ENCODE measurements at regions not wholly inside any gene's neighbourhood (a gene's known extent, or its start where the extent isn't known, plus 50 kb on each side); places are given as distances from the start of the nearest gene placed in this dataset.

DNA sequence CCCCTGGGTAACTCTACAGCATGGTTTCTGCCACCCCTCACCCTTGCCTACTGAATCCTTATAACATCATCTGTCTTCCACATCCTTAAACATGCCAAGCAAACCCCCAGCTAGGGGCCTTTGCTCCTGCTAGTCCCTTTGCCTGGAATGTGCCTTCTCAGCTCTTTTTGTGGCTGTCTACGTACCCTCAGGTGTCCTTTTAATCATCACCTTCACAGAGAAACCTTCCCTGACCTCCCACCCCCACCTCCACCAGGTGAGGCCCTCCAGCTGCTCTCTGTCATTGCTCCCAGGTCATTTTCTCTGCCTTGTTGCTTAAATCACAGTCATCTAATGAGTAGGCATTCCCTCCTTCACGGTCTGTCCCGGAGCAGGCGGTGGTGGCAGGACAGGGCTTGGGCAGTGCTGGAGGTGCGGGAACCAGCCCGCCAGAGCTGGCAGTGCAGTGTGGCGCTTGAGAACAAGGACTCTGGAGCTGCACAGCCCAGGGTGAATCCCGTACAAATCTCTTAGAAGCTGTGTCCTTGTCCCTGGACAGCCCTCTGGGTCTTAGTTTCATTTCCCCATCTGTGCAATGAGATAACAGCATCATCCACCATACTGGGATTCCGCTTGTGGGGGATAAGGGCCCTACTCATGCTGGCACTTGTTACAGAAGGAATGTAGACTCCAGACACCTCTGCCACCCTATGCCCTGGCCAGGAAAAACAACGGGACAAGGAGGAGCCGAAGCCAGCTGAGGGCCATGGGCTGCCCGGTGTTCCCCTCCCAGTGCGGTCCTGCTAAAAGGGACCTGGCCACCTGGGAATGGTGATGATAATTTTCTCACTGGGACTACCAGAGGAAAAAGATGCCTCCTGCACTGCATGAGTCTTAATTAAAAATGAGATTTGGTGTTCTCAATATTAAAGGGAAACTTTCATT lies 52.1 kb upstream of the IQSEC1 start:
- no peaks in the 10 kb centered on the region for H3K27me3 ChIP-seq (ENCODE audit: control insufficient read depth, insufficient read depth, low read length)
- no peak overlapping the region for H3K4me3 ChIP-seq (ENCODE audit: low read depth, low read length)
- H3K9ac ChIP-seq (ENCODE audit: low read depth, low read length), result no peak overlapping the region
- H3K4me1 ChIP-seq (ENCODE audit: control insufficient read depth, insufficient read depth, low read length), result no peaks in the 10 kb centered on the region
- no peaks in the 10 kb centered on the region for H3K36me3 ChIP-seq (ENCODE audit: control insufficient read depth, insufficient read depth, low read length)
- no peaks in the 10 kb centered on the region for H3K9me3 ChIP-seq (ENCODE audit: control insufficient read depth, insufficient read depth, low read length)
- H3K27ac ChIP-seq (ENCODE audit: low read depth, low read length), result no peak overlapping the region

DNA sequence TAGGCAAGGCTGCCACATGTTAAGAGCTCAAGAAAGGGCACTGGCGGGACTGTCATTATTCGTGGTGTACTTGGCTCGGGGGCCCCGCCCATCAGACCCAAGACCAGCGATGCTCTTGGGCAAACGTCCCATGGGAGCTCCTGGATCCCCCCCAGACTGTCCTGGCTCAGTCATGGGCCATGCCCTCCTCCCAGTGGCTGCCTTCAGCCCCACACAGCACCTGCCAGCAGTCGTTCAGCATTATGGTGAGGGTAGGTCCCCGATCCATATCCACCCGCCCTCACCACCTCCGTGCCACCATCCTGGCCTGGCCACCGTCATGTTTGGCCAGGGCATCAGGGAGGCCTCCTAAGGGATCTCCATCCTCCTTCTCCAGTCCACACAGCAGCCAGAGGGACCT lies 51.4 kb upstream of the IQSEC1 start:
- H3K4me3 ChIP-seq (ENCODE audit: low read depth, low read length), result no peak overlapping the region
- H3K36me3 ChIP-seq (ENCODE audit: control insufficient read depth, insufficient read depth, low read length), result no peaks in the 10 kb centered on the region
- H3K9me3 ChIP-seq (ENCODE audit: control insufficient read depth, insufficient read depth, low read length), result no peaks in the 10 kb centered on the region
- H3K9ac ChIP-seq (ENCODE audit: low read depth, low read length), result no peak overlapping the region
- no peaks in the 10 kb centered on the region for H3K27me3 ChIP-seq (ENCODE audit: control insufficient read depth, insufficient read depth, low read length)
- no peak overlapping the region for H3K27ac ChIP-seq (ENCODE audit: low read depth, low read length)
- no peaks in the 10 kb centered on the region for H3K4me1 ChIP-seq (ENCODE audit: control insufficient read depth, insufficient read depth, low read length)

DNA sequence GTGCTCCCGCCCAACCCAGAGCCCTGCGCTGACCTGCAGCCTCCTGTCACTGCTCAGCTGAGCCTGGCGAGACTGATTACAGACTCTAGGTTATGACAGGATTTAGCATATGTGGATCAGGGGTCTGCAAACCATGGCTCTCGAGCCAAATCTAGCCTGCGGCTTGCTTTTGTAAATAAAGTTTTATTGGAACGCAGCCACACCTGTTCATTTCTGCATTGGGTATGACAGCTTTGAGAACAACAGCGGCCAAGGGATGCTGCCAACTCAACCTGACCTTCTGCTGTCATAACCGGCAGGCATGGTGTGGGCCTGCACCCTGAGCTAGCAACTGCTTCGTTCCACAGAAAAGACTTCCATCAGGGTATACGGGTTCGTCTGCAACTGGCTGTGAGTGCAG lies 50.5 kb upstream of the IQSEC1 start:
- H3K27me3 ChIP-seq (ENCODE audit: control insufficient read depth, insufficient read depth, low read length), result no peaks in the 10 kb centered on the region
- H3K27ac ChIP-seq (ENCODE audit: low read depth, low read length), result no peak overlapping the region
- H3K36me3 ChIP-seq (ENCODE audit: control insufficient read depth, insufficient read depth, low read length), result no peaks in the 10 kb centered on the region
- no peaks in the 10 kb centered on the region for H3K9me3 ChIP-seq (ENCODE audit: control insufficient read depth, insufficient read depth, low read length)
- H3K4me3 ChIP-seq (ENCODE audit: low read depth, low read length), result no peak overlapping the region
- no peak overlapping the region for H3K9ac ChIP-seq (ENCODE audit: low read depth, low read length)
- H3K4me1 ChIP-seq (ENCODE audit: control insufficient read depth, insufficient read depth, low read length), result no peaks in the 10 kb centered on the region

DNA sequence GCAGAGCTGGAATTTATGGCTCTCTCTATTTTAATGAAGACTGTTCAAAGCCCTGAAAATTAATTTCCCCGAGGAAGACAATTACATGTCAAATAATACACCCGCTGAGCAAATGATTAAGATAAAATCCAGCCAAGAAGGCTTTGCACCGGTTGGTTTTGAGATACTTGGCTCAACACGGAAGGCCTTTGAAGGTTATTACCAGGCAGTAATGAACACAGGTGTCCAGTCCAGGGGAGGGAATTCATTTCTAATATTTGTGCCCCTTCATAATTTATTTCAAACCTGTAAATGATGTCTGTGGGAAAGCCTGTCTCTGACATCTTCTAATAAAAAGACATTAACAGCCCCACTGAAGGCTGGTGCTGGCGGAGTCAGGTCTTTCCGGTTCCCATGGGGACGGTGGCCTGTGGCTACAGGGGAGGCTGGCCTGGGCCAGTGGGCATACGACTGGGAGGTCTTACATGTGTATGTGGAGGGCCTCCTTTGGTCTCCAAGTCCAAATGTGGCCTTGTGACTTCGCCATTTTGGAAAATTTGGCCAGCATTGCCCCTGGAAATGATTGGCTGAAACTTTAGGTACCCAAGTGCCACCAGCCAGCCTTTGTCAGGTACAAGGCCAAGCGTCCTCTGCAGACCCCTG lies 49.9 kb upstream of the IQSEC1 start:
- Histone ChIP-seq H3K9ac (ENCODE audit: low read depth, low read length) (no peak overlapping the region), H3K27ac (ENCODE audit: low read depth, low read length) (no peak overlapping the region), H3K9me3 (ENCODE audit: control insufficient read depth, insufficient read depth, low read length) (no peaks in the 10 kb centered on the region), H3K4me3 (ENCODE audit: low read depth, low read length) (no peak overlapping the region), H3K4me1 (ENCODE audit: control insufficient read depth, insufficient read depth, low read length) (no peaks in the 10 kb centered on the region), H3K27me3 (ENCODE audit: control insufficient read depth, insufficient read depth, low read length) (no peaks in the 10 kb centered on the region), H3K36me3 (ENCODE audit: control insufficient read depth, insufficient read depth, low read length) (no peaks in the 10 kb centered on the region)

Measured in HUES48 (cell line).